HG03064 (cell line): ENCODE measurements at regions not wholly inside any gene's neighbourhood (a gene's known extent, or its start where the extent isn't known, plus 50 kb on each side); places are given as distances from the start of the nearest gene placed in this dataset.

Experiments used
- ATAC-seq: cut with Tn5 transposase; IDR thresholded peaks from one replicate; pipeline ENCODE4 v1.9.1; 2021; ENCODE audit warnings: low read depth; ENCODE audit not compliant: unreplicated experiment

DNA sequence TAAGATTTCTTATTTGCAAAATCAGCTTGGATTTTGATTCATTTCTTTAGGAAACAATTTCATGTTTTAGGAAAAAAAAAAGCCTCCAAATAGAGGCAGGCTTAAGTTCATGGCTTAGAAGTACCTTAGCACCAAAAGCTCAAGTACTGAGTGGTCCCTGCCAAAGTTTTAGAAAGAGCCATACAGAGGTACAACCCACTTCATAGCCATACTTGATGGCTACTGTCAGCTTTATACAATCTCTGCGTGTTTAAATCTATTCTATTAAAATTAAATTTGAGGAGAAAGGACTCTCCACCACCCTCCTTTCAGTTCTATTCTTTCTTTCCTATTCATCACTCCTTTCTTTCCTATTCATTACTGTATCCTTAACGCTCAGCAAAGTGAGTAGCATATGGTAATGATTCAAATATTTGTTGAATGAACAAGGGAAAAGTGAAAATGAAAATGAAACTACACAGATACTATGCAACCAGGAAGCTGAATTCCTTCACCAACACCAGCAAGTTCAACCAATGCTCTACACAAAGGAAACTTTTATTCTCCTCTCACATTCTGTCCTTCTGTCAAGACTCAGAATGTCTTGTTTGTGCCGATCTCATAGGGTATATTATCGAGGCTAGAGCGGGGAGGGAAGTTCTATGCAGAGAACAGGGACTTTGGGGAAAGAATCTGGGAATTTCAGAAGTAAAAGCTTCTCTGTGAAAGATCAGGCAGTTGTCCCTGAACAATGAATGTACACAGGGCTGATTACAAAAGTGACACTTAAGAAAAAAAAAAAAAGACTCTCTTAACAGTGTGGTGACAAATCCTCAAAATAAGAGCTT is 138.6 kb upstream of the SPEF2 start:
- no peak for ATAC-seq

DNA sequence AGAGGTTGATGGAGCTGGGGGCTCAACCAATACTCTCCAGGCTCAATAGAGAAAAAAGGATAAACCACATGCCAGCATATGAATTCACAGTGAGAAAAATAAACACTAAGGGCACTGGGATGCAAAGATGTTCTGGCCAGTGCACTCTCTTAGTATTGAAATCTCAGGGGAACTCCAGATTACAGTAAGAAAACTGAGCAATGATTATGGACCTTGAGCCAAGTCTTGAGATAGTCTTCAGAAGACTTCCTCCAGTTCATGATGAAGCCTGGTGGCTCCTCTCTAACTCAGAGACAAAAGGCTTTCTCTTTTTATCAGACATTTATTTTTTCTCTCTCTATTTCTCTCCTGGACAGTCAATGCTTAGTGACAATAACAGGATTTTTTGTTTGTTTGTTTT is 139.8 kb upstream of the SPEF2 start:
- ATAC-seq: no peak

DNA sequence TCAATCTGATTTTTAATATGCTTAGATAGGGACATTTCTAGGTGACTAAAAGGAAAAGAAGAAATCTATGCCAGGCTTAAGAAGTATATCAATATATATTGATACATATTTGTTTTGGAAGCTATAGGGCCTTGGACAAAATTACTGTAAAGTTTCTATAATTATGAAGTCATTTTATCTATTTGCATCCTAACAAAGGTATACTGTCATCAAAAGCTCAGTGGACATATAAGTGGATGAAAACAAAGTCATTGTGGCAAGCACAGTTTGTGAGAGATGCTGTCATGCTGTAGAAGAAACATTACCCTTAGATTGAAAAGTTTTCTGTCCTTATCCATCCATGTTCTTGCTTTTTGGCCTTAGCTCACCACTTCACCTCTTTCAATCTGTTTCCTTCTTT is 140.3 kb upstream of the SPEF2 start:
- ATAC-seq: no peak

DNA sequence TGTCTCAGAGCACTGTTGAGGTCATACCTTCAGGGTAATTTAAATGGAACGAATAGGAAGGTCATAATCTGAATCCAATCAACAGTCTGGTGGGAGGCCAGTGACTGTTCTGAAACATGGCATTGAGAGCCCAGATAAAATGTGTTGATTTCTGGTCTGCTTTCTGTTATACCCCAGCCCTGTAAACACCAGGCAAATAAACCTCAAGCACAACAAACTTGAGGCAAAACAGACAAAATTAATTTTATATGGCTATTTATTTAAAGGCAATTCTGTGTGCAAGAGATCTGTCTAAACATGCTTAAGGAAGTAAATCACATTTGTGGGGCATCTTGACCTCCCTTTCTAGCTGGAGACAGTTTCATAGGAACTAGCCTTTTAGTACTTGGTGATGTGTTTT is 140.9 kb upstream of the SPEF2 start:
- no peak for ATAC-seq

DNA sequence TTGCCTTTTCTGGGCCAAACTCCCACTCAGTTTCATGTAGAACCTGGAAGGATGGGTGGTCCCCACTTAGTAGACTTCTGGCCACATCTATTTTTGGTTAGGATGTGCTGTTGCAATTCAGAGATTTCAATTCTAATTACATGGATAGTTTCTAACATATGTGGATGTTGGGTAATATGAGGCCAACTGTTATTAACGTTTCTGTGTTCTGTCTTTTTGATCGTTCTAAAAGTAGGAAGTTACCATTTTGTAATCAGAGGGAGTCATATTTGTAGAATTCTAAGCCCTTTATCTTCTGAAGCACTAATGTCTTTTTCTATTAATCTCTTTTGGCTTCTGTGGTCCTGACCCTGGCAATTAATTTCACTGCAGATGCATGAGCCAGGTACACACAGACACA is 141.6 kb upstream of the SPEF2 start:
- no peak for ATAC-seq

GRCh38 chr5:35473589-35473988 is 144.1 kb upstream of the SPEF2 start:
- ATAC-seq: no peak

GRCh38 chr5:35470866-35471265 is 146.8 kb upstream of the SPEF2 start:
- ATAC-seq: no peak

DNA sequence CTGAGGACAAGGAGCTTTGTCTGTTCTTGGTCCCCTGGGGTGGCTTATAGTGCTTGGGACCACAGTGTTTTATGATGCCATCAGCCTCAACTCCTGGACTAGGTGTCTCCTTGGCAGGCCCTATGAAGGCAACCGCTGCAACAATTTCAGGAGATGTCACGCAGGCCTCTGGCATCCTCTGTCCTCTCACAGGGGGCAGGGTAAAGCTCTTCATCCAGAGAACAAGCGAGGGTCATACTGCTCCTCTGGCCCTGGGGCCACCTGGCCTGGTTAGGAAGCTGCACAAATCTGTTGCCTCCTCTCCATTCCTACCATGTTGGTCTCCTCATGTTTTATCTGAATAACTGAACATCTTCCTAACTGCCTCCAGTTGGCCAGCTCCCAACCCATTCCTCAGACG is 148.9 kb upstream of the SPEF2 start:
- ATAC-seq: no peak

GRCh38 chr5:35466746-35467145 is 150.9 kb upstream of the SPEF2 start:
- no peak for ATAC-seq

GRCh38 chr5:35464757-35465156 is 152.9 kb upstream of the SPEF2 start:
- no peak for ATAC-seq

- no peak for ATAC-seq
Measured at GRCh38 chr5:35461530-35461929, 156.1 kb upstream of the SPEF2 start.

GRCh38 chr5:35458824-35459207 is 158.8 kb upstream of the SPEF2 start:
- ATAC-seq: no peak

- ATAC-seq: no peak
Measured at GRCh38 chr5:35457912-35458823, 159.5 kb upstream of the SPEF2 start.

DNA sequence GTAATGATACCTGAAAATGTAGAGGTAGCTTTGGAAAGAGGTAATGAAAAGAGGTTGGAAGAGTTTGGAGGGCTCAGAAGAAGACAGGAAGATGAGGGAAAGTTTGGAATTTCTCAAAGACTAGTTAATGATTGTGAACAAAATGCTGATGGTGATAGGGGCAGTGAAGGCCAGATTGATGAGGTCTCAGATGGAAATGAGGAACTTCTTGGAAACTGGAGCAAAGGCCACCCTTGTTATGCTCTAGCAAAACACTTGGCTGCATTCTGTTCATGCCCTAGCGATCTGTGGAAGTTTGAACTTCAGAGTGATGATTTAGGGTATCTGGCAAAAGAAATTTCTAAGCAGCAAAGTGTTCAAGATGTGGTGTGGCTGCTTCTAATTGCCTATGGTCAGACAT is 161.2 kb upstream of the SPEF2 start:
- ATAC-seq: no peak

DNA sequence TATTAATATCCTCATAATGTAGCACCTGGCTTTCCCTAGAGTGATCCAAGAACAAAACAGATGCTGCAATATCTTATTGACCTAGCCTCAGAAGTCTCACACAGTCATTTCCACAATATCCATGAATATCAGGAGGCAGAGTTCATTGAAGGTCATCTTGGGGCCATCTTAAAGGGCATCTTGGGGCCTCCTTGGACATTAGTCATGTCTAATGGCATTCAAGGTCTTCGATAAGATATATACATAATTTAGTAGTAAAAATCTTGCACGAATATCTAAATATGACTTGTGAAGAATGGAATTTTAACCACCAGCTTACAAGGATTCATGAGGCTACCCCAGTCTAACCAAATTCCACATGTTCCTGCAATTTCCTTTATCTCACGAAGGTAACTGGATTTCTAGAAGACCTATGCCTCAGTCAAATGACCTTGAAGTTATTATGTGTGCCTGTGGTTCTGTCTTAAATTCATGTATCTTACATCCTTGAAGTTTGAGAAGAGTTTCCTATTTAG is 163.6 kb upstream of the SPEF2 start:
- no peak for ATAC-seq

- ATAC-seq: no peak
Measured at GRCh38 chr5:35443803-35444595, 173.7 kb upstream of the SPEF2 start.

DNA sequence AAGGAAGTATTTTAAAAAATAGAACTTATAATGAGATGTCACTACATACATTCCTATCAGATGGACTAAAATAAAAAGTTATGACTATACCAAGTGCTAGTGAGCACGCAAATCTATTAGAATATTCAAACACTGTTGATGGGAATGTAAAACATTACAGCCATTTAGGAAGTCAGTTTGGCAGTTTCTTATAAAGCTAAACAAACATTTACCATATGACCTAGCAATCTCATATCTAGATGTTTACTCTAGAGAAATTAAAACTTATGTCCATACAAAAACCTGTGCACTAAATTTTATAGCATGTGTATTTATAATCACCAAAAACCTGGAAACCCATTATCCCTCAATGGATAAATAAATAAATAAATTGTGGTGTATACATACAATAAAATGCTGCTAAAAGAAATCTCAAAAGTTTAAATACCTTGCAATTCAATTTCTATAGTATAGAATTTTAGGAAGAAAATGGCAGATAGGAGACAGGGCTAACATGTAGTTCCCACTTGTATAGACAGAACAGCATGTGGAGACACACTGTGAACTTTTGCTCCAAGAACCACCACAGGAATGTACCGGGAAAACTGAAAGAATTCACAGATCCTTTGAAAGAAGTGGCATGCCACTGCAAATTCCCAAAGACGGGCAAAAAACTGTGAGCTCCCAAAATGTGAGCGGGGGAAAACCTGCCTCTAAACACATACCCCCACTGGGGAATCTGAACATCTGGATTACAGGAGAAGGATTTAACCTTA is 174.6 kb upstream of the SPEF2 start:
- no peak for ATAC-seq

DNA sequence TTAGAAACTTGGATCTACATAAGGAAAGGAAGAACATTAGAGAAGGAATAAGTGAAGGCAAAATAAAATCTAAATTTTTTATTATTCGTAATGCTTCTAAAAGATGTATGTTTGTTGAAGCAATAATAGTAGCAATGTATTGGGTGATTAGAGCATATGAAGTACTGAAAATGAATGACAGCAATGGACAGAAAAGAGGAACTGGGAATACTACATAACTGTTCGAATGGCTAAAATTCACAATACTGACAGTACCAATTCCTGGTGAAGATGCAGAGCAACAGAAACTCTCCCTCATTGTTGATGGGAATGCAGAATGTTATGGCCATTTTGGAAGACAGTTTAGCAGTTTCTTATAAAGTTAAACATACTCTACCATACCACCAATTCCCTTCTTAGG is 177.3 kb upstream of the SPEF2 start:
- ATAC-seq: no peak

GRCh38 chr5:35438786-35439185 is 178.9 kb upstream of the SPEF2 start:
- ATAC-seq: no peak

GRCh38 chr5:35438288-35438687 is 179.4 kb upstream of the SPEF2 start:
- no peak for ATAC-seq
